ENCODE measurements at regions not wholly inside any gene's neighbourhood (a gene's known extent, or its start where the extent isn't known, plus 50 kb on each side); places are given as distances from the start of the nearest gene placed in this dataset.

DNA sequence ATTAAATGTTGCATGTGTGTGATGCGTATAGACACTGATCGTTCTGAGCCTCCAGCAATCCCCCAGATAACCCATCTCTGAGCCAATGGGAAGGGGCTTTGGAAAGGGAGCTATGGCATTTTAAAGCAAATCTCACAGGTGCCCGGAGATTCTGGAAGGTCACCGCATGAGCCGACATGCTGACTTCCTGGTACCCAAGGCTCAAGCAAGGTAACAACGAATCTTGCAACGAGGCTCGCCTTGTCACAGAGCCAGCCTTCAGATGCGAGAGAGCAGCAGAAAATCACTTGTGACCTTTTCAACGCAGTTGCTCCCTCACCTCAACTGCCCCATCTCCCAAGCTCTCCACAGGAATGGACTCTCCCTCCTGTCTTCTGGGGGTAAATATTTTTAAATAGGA, 154.8 kb upstream of the CDH5 start:
- TF ChIP-seq, protein P1, sequence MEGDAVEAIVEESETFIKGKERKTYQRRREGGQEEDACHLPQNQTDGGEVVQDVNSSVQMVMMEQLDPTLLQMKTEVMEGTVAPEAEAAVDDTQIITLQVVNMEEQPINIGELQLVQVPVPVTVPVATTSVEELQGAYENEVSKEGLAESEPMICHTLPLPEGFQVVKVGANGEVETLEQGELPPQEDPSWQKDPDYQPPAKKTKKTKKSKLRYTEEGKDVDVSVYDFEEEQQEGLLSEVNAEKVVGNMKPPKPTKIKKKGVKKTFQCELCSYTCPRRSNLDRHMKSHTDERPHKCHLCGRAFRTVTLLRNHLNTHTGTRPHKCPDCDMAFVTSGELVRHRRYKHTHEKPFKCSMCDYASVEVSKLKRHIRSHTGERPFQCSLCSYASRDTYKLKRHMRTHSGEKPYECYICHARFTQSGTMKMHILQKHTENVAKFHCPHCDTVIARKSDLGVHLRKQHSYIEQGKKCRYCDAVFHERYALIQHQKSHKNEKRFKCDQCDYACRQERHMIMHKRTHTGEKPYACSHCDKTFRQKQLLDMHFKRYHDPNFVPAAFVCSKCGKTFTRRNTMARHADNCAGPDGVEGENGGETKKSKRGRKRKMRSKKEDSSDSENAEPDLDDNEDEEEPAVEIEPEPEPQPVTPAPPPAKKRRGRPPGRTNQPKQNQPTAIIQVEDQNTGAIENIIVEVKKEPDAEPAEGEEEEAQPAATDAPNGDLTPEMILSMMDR (IDR thresholded peaks at IDR 0.05): no peak
- TF ChIP-seq POLR2A (IDR thresholded peaks at IDR 0.05): no peak
